COLO668 (cell line): ENCODE measurements at regions not wholly inside any gene's neighbourhood (a gene's known extent, or its start where the extent isn't known, plus 50 kb on each side); places are given as distances from the start of the nearest gene placed in this dataset.

Experiments
- DNase-seq: peaks from one replicate; lab custom pipeline; 2025; ENCODE audit not compliant: unreplicated experiment; lab: John Stamatoyannopoulos, UW

- DNase-seq, result no peak
These were observed 162.7 kb upstream of the B3GAT2 start for GRCh38 chr6:71119560-71119959.

DNA sequence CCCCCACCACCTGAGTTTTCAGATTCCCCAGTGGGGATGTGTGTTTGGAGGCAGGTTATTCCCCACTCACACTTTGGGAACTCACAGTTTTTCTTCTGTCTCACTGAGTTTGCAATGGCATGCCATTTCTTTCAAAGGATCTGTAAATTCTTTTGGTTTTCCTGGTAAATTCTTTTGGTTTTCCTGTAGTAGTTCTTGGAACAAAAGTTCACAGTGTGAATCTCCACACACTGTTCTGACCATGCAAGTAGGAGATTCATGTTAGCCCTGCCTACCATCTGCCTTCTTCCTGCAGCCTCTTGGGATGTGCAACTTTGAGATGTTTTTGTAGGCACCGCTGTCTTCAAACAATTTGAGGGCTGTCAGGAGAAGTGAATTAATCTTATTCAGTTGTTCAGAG lies 165.6 kb upstream of the OGFRL1 start:
- DNase-seq, result no peak

DNA sequence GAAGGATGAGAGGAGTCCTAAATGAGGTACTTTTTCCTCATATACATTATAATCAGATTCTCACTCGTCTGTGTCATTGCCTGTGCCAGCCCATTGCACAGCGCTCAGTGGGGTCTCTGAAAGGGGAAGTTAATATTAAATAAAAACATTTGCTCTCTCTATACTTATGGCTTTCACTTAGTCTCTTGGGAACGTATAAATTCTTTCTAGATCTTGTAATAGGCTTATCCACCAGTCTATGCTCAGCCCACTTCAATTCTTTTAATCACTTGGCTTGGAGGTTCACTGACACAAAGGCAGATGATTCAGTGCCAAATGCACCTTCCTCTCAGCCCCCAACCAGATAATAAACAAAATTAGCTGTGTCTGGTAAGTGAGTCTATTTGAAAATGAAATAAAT lies 164.3 kb upstream of the OGFRL1 start:
- DNase-seq, result no peak

GRCh38 chr6:71125216-71125615 lies 163.4 kb upstream of the OGFRL1 start:
- DNase-seq, result no peak

DNA sequence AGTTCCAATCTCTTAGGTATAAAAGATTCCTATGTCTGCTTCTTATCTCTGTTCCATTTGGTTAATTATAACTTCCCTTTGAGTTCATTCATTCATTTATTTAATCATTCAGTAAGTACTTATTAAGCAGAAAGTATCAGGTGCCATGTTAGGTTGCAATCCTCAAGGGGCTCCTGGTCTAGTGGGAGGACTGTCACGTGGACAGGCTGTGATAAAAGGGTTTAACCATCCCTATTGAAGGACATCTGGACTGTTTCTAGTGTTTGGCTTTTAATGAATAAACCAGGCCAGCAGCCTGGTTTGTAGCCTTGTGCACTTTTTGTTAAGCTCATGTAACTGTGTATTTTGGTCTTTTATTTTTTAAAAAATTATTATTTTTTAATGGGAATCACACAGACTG lies 162.1 kb upstream of the OGFRL1 start:
- no peak for DNase-seq

DNA sequence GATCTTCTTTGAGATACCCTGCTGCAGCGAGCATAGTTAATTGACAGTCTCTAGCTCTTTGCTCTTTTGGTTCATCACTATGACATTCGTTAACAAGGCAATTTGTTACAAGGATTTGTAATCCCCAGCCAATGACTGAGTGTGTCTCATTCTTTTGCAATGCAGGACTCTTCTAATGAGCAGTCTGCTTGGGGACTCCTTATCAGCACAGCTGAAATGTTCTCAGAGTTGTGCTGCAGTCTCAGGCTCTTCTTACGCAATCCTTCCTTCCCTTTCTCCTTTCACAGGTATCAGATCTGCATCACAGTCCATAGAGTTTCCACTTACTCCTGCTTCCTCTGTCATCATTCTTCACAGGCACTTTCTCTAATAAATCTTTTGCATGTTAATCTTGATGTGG lies 161.2 kb upstream of the OGFRL1 start:
- DNase-seq, result no peak

DNA sequence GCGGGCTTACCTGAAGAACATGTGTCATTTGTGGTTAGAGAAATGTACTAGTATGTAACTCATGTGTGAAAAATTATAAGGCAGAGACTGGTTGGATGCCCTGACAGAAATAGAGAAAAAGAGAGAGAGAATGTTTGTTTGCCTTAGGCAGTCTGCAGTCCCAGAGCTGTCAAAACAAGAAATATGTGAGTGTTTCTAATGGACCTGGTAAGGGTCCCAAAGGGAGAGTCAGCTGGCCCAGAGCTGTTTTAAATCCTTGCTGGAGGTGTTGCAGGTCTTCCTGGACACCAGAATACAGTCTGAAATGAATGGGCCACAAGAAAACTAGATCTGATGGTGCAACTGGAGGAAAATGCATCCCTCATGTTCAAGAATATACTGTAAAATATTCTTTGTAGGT lies 158.3 kb upstream of the OGFRL1 start:
- no peak for DNase-seq

DNA sequence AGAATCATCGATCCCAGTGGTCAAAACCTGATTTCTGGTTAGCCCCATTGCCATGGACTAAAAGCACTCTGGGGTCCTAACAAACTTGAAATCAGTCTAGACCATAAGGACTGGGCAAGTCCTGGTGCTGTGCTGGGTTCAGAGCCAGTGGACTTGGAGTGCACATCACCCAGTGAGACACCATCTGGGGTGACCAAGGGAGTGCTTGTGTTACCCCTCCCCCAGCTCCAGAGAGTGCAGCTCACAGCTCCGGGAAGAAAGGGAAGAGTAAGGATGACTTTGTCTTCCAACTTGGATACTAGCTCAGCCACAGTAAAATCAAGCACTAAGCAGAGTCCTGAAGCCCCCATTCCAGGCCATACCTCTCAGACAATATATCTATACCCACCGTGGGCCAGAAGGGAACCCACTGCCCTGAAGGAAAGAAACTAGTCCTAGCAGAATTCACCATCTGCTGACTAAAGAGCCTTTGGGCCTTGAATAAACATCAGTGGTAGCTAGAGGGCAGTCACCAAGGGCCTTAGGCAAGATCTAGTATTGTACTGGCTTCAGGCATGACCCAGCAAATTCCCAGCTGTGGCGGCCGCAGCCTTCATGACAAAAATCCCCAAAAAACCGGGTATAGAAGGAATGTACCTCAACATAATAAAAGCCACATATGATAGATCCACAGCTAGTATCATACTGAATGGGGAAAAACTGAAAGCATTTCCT lies 153.5 kb upstream of the OGFRL1 start:
- DNase-seq, result no peak

- DNase-seq, result no peak
These were observed 150.6 kb upstream of the OGFRL1 start for GRCh38 chr6:71137973-71138372.

GRCh38 chr6:71138376-71138775 lies 150.2 kb upstream of the OGFRL1 start:
- no peak for DNase-seq

DNA sequence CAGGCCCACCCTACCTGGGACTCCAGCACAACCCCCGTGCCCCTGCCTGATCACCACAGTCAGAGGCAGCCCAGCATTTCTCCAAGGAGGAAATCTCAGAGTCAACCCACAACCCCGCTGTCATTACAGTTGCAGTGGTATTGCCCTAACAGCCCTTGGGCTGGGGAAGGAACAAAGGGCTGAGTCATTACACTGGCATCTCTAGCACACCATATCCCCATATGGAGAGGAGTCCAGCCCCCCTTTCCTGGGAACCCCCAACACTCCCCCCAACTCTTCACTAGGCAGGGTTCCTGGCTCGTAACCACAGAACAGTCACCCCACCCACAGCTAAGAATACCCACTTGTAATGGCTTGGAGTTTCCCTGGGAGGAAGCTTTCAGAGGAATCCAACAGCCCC lies 149.4 kb upstream of the OGFRL1 start:
- DNase-seq, result no peak

DNA sequence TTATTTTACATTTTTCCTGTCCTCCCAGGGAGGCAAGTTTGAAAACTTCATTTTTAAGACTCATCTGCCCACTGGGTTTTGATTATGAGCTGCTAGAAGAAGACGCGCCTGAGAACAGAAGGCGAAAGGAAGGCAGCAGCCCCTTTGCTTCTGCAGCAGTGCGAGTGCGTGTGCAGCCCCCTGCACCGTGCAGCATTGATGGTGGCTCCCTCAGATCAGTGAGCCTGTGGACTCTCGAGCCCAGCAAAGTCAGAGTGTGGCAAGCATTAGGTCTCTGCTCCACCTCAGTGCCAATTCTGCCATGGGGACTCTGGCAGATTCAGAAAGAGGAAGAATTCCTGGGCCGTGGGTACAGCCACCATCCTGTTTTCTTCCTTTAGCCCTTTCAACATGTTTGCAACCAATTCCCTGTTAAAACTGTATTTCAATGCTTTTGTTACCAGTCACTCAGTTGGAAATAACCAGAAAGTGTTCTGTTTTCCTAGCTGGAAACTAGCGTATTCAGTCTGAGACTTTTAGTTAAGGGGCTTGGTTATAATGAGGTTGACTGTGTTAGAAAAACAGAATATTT lies 134.8 kb upstream of the OGFRL1 start:
- DNase-seq, result no peak

DNA sequence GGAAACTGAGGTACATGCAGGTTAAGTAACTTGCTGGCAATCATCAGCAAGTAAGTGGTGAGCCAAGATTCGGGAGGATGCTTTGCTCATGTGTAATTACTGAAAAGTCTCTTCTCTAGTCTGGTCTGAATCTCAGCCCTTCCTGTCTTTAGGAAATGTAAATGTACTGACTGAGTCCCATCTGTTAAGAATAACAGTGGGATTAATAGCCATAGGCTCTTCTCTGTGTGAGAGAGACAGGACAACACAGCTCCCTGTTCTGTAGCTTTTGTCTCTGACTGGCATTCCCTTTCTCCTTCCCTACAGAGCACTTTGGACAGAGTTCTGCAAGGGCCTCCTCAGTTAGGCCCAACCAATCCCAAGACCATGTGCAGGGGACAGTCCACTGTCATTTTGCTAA lies 131.3 kb upstream of the OGFRL1 start:
- DNase-seq, result no peak

DNA sequence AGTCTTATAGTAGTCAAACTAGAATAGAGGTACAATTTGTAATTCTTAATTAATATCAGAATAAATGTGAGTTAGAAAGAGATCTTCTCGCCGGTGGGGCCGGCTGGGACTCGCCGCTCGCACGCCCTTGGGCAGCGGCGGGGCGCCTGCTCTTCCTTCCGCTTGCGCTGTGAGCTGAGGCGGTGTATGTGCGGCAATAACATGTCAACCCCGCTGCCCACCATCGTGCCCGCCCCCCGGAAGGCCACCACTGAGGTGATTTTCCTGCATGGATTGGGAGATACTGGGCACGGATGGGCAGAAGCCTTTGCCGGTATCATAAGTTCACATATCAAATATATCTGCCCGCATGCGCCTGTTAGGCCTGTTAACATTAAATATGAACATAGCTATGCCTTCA lies 123.7 kb upstream of the OGFRL1 start:
- DNase-seq, result no peak

- DNase-seq, result no peak
These were observed 120.3 kb upstream of the OGFRL1 start for GRCh38 chr6:71168233-71168765.

DNA sequence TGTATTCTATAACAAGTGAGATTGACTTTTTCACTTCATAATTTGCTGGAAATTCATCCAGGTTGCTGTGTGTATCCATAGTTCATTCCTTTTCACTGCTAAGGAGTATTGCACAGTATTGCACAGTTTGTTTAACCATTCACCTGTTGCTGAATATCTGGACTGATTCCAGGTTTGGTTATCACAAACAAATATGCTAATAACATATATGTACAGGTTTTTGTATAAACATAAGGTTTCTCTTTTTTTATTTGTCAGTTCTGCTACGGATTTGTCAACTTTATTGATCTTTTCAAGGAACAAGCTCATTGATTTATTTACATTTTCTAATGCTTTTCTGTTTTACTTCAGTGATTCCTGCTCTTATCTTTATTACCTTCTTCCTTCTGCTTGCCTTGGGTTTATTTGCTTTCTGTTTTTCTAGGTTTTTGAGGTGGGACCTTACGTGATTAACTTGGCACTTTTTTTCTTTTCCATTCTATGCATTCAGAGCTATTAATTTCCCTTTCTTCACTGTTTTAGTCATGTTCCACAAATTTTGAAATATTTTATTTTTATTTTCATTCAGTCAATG lies 117.0 kb upstream of the OGFRL1 start:
- DNase-seq, result no peak

DNA sequence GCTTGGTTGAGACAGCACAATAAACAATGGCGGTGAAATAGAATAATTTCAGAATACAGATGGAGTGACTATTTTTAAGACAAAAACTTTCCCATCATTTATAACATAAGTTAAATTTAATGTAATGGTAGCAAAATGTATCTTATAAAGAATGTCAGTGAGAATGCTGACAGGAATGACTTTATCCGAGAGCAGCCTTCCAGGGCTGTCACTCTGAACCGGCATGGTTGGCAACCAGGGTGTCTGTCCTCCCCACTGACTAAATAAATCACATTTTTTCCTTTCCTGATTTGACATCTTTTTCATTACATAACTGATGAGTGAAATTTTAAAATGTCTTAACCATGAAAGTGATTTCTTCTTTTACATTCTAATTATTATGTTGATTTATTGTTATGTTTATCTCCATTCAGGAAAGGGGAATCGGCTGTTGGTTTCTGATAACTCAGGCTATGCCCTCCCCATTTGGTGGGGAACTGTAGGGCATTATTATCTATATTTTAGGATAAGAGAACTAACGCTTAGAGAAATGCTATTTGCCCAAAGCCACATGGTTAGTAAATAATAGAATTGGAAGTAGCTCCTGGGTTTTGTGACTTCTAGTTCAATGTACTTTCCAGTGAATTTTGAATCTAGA lies 109.2 kb upstream of the OGFRL1 start:
- DNase-seq, result no peak

- DNase-seq, result no peak
These were observed 107.0 kb upstream of the OGFRL1 start for GRCh38 chr6:71181565-71181964.

- no peak for DNase-seq
These were observed 101.5 kb upstream of the OGFRL1 start for GRCh38 chr6:71187141-71187540.

DNA sequence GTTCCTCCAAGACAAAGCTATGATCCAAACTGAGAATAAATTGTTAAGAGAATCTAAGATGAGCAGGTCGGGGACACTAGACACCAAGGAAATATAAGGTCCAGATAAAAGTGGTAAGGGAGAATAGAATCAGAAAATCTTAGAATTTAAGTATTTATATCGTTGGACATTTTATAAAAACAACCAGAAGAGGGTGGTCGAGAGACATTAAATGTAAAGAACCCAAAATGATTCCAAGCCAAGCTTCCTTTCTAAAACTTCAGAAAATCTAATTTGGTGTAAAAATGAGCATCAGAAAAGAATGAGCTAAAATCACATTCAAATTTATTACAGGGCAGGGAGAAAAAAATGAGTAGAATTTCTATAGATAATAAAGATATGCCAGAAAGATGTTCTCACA lies 97.8 kb upstream of the OGFRL1 start:
- no peak for DNase-seq

DNA sequence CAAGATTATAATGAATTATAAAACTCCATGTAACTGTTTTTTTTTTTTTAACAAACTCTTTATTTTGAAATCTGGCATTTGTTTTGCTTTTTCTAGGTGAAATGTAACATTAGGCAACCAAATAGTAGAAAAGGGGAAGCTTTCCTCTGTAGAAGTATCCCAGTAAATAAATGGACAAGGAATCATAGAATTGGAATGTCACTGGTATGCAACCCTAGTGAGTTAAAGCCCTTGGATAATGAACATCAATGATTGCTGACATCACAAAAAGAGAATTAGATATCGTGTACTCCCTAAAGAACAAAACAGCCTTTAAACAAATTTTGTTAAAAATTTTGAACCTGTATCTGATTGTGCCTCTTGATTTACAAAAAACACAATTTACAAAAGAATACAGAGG lies 93.9 kb upstream of the OGFRL1 start:
- DNase-seq, result no peak

- no peak for DNase-seq
These were observed 91.3 kb upstream of the OGFRL1 start for GRCh38 chr6:71197267-71197666.
